HG03432 (cell line): ENCODE measurements at regions not wholly inside any gene's neighbourhood (a gene's known extent, or its start where the extent isn't known, plus 50 kb on each side); places are given as distances from the start of the nearest gene placed in this dataset.

Experiments
- ATAC-seq: cut with Tn5 transposase; IDR thresholded peaks from one replicate; pipeline ENCODE4 v1.9.1; 2021; ENCODE audit warnings: mild to moderate bottlenecking, moderate library complexity; ENCODE audit not compliant: unreplicated experiment

- no peak for ATAC-seq
Measured at GRCh38 chr13:94968757-94969086, 256.4 kb upstream of the SOX21 start.

- ATAC-seq = peak; percentile 33
Measured at GRCh38 chr13:94968040-94968756, 255.9 kb upstream of the SOX21 start.

DNA sequence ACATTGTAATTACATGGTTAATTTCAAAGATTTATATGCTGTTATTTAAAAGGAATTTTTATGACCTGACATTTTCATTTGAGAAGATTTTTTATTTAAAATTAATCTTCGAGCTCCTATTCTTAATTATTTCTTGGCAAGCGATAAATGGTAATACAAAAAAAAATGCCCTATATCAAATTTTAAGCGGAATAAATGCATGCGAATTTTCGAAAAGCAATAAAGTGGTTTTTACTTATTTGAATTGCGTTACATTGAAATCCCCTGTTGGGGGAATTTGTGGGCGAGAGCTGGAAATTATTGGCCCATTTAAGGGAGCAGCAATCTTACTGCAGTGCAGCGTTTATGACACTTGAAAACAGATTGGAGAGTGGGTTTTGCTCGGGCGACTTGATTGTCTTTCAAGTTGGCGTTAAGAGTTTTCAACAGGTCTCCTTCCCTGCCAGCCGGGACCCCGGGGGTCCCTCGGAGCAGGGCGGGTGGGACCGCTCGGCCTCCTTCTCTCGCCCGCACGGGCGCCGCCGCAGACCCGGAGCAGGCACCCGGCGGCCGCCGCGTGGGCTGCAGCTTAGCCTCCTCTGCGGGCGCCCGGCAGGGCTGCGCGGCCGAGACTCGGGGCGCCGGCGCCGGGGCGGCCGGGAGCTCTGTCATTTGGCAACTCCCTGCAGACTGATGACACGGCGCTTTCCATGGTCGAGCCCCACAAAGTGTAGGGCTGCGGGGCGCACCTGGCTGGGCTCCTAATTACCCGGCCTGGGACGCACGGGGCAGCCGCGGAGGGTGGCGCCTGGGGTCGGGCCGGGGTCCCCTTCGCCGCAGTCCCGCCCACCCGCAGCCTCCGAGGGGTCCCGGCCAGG, 255.1 kb upstream of the SOX21 start:
- ATAC-seq = peak; percentile 78

- ATAC-seq = no peak
Measured at GRCh38 chr13:94966422-94966955, 254.1 kb upstream of the SOX21 start.

DNA sequence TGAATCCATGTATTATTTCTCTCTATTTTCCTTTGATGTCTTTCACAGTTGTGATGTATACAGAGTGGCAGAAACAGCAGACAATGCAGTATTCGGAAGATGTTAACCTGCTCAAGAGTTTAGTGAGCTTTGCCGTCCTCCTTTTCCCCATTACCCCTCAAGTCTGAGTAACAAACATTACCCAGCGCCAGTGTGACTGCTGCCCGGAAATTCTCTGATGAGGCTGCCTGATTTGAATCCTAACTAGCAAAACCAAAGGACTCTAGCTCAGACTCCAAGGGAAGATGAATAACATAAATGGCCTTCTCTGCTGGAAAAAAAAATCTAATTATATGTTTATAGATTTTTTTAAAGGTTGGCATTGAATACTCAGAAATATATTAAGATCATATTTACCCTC, 247.3 kb upstream of the SOX21 start:
- no peak for ATAC-seq

GRCh38 chr13:94956417-94957110, 244.2 kb upstream of the SOX21 start:
- ATAC-seq = no peak

DNA sequence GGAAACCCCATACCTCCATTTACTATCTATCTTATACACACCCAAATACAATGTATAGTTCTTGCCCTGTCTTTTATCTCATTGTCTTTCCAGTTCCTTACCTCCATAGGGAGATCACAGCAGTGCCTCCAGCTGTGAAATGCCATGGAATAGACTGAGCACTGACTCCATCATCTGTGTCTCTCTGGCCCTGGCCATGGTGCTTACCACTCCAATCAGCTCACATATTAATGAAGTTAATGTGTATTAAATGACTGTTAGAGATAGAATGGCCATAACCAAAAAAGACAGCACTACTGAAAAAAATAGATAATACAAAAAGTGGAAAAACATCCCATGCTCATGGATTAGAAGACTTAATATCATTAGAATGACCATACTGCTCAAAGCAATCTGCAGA, 240.4 kb upstream of the SOX21 start:
- ATAC-seq = no peak

DNA sequence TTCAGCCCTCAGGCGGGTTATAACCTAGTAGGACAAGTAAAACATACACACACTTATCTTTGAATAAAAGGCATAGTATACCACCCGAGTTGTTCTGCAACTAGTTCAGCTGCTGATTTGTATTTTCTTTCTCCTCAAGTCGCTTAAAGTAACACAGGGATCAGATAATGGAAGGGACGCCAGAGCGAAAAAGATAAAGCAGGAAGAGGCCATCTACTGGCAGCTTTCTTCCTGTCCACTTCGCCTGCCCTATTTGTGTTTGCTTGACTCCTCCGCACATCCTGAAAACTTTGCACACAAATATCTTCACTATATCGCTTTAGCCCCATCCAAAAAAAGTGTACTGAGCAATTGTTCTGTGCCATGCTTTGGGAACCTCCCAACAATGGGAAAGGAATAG, 238.0 kb upstream of the SOX21 start:
- ATAC-seq = no peak

DNA sequence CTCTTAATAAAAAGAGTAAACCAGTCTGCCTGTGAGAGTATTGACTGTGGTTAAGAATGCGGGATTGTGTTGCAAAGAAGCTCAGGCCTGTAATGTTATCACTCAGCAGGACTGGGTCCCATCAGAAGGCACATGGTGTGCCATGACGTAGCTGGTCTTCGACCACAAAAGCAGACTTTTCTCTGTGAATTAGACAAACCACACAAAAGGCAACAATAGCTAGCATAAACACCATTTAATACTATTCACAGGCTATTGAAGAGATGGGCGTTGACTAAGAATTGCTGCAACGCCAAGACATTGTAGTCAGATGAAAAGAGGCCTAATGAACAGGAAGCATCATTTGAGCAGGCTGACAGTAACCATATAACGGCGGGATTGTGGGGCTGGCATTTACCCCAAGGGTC, 235.6 kb upstream of the SOX21 start:
- no peak for ATAC-seq

DNA sequence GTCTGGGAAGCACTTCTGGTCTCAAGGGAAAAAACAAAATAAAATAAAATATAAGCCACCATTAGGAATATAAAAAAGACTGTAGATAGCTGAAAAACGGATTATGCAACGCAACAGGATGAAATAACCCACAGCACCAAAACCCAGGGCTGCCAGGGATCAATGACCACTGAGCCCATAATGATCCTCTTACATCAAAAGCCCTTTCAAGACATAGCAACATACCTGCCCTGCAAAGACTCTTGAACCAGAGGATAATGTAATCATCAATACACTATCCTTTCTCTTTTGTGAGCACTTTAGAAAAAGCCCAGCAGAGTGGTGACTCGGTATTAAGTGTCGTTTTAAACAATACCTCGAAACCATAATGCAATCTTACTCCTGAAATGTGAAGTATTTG, 235.0 kb upstream of the SOX21 start:
- no peak for ATAC-seq

DNA sequence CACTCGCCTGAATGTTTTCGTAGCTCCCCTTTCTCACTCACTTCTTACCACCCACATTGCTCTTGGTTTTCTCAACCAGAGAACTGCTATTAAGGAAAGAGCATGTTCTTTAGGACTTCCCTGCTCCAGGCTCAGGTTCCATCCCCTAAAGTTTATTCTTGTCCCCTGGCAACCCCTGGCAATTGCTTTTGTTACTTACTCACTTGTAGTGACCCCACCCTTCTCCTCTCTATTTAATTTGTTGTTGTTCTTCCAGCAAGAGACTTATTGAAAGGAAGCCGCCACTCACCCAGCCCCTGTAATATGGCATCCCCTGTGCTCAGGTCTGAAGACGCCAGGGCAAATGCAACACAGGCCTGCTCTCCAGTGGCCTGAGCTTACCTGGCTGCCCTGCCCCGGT, 233.7 kb upstream of the SOX21 start:
- ATAC-seq = no peak

DNA sequence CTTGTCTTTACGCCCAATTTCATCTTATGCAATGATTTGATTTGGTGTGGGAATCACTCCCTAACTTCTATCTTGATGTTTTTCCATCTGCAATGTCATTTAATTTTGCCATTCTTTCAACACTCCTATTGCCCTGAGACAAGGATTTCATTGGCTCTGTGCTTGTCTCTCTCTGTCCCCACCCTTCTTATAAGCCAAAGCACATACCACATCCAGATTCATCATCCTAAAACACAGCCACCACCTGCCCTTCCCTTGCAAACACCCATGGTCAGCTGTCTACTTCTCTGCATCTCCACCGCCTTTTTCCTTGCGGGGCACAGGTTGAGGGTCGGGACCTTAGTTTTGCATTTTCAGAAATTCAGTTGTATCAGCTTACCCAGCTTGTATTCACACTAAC, 225.8 kb upstream of the SOX21 start:
- ATAC-seq = no peak

DNA sequence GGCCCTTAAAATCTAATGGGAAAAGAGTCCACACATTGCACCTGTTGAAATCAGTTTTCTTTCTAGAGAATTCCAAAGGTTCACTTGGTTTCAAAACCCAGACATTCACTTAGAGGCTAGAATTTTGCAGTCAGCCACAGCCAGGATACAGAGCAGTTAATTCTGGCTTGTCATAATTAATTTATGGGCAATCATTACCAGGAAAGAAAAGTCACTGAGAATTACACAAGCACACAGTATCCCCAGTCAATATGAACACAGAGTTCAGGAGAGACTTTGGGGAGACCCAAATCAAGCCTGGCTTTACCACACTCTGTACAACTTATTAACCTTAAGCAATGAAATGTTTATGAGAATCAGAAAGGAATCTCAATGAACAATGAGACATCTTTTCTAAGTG, 224.3 kb upstream of the SOX21 start:
- no peak for ATAC-seq

- no peak for ATAC-seq
Measured at GRCh38 chr13:94933936-94934335, 221.6 kb upstream of the SOX21 start.

DNA sequence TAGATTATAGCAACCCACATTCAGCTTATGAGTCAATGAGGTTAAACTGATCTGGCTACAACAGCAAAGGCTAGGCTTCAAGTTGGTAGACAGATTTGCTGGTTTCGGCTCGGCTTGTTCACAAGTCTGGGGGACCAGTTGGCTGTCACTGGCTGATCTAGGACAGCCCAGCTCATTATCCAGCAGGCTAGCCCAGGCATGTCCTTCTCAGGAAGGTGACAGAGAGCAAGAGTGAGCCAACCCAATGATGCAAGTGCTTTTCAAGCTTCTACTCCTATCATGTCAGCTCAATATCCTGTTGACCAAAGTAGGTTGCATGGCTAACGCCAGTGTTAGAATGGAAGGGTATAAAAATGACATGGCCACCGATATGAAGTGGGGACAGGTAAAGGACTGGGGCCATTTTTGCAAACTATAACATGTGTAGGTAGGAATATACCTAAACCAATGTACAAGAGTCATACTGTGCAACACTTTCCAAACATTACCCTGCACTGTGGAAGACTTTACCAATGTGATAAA, 220.9 kb upstream of the SOX21 start:
- no peak for ATAC-seq

DNA sequence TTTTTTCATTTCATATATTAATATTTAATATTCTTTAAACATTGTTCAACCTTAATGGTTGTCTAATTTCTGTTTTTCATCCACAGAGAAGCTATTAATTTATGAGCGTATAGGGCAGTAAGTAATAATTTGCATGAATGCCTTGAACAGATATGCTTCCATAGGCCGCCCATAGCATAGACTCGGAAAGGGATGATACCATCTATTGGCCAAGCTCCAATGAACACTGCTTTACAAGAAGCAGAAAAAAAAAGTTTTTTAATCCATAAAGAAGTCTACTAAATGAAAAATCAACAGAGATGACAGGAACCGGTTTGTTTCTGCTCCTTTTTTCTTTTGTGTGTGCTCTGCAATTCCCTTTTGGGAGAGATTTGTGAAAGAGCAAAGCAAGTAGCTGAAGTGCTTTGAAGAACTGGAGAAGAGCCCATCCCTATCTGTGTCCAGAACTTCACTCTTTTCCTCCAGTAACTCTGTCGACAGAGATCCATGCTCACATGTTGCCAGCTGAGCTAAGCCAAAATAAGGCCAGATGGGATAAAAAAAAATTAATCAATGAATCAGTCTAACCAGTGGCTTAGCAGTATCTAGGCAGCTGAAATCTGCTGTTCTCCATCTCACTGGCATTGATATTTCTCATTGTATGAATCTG, 215.9 kb upstream of the SOX21 start:
- ATAC-seq = no peak

- ATAC-seq = no peak
Measured at GRCh38 chr13:94925263-94925662, 212.9 kb upstream of the SOX21 start.

DNA sequence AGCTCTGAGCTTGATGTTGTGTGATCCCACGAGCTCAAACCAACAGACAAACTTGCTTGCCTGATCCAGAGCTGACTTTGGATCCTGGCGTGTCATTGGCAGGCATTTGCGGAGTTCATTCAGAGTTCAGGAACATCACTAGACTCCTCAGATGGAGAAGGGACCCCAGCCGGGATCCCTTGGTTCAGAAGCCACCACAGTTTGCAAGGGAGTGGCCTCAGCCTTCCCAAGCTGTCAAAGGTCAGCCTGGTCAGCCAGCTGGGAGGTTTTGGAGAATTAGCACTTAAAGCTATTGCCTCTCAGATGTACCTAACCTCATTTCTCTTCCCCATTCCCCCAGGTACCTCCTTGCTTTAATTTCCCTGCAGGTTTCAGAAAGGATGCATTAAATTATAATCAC, 208.8 kb upstream of the SOX21 start:
- no peak for ATAC-seq

- ATAC-seq = no peak
Measured at GRCh38 chr13:94920578-94920977, 208.2 kb upstream of the SOX21 start.

DNA sequence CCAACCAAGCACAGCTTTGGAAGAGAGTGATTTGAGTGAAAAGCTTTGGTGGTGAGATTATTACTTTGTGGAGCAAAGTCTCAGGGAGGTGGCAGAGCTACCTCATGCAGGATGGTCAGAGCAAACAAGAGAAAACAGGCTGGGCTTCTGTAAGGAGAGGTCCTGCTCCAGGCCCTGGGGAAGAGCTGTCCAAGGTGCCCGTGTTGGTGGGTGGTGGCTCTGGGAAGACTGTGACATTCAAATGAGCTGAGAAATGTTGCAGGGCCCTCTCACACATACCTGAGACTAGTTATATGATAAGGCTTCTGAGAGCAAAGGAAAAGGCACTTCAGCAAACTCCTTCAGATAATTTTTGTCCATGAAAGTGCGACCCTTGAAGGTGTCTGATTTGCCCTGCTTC, 205.5 kb upstream of the SOX21 start:
- ATAC-seq = no peak

GRCh38 chr13:94914895-94915294, 202.6 kb upstream of the SOX21 start:
- no peak for ATAC-seq
